ENCODE measurements at regions not wholly inside any gene's neighbourhood (a gene's known extent, or its start where the extent isn't known, plus 50 kb on each side); places are given as distances from the start of the nearest gene placed in this dataset.

DNA sequence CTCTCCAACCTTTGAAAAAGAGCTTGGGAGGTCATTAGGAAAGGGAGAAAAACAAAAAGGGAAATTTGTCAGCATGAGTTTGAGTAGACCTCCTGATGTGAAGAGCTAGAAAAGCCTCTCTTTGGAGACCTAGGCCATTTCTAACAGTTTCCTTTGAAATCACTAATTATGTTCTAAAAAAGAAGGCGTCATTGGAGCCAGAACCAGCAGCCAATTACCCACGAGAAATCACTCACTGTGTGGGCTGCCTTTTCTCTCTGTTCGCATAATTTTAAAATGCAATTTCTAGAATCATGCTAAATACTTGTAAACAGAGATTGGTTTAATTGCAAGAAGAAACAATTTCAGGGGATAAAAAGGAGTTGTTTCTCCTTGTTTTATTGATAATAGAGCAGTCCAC, 246.3 kb upstream of the GATB start:
- no peaks in the 10 kb centered on the region for H3K79me2 ChIP-seq (ENCODE audit: control insufficient read depth, insufficient read depth, low read length)
- Mint-ChIP-seq H3K27ac (no peak overlapping the region), H3K9me3 (ENCODE audit: insufficient read depth) (no peaks in the 10 kb centered on the region), H3K4me1 (peaks cover 2% of the 10 kb centered on the region), H3K4me3 (no peak overlapping the region), H3K27me3 (peaks cover 17% of the 10 kb centered on the region)
- no peaks in the 10 kb centered on the region for H3K27me3 ChIP-seq (replicated peaks in 1 of 4; ENCODE audit: control extremely low read depth in 1 of 4, control insufficient read depth in 3 of 4, insufficient read depth in 4 of 4, low read length in 3 of 4)
- DNase-seq (no peak), ATAC-seq (ENCODE audit: low read depth) (no peak)
- no peak overlapping the region for H3K4me2 ChIP-seq (replicated peaks; ENCODE audit: low read depth, low read length, poor library complexity, severe bottlenecking)
- no peak overlapping the region for H3K4me3 ChIP-seq (ENCODE audit: control extremely low read depth in 1 of 5, extremely low read depth in 1 of 5, insufficient read depth in 1 of 5, low read depth in 2 of 5, low read length in 4 of 5)
- 100% methylated on average over 1 of the region's 3 CpGs for WGBS (ENCODE audit: insufficient coverage)
- no peaks in the 10 kb centered on the region for H4K20me1 ChIP-seq (ENCODE audit: control insufficient read depth, insufficient read depth, low read length, poor library complexity, severe bottlenecking)
- no peak overlapping the region for H3K9ac ChIP-seq (ENCODE audit: low read length)
- ChIA-PET CTCF (no interaction called here), POLR2A (no interaction called here)
- no peak overlapping the region for H2AFZ ChIP-seq (ENCODE audit: insufficient read depth, low read depth, low read length, poor library complexity, severe bottlenecking)
- no peaks in the 10 kb centered on the region for H3K9me3 ChIP-seq (ENCODE audit: control extremely low read depth in 1 of 3, control insufficient read depth in 2 of 3, insufficient read depth in 1 of 3, low read length in 2 of 3)
- intact Hi-C loops (cut with micrococcal nuclease) = no loop called here
- peaks cover 0 to 3% of the 10 kb centered on the region in 2 donors for H3K4me1 ChIP-seq (ENCODE audit: control insufficient read depth in 2 of 2, insufficient read depth in 2 of 2, low read length in 2 of 2)
- TF ChIP-seq, protein P1, sequence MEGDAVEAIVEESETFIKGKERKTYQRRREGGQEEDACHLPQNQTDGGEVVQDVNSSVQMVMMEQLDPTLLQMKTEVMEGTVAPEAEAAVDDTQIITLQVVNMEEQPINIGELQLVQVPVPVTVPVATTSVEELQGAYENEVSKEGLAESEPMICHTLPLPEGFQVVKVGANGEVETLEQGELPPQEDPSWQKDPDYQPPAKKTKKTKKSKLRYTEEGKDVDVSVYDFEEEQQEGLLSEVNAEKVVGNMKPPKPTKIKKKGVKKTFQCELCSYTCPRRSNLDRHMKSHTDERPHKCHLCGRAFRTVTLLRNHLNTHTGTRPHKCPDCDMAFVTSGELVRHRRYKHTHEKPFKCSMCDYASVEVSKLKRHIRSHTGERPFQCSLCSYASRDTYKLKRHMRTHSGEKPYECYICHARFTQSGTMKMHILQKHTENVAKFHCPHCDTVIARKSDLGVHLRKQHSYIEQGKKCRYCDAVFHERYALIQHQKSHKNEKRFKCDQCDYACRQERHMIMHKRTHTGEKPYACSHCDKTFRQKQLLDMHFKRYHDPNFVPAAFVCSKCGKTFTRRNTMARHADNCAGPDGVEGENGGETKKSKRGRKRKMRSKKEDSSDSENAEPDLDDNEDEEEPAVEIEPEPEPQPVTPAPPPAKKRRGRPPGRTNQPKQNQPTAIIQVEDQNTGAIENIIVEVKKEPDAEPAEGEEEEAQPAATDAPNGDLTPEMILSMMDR (IDR thresholded peaks at IDR 0.05) = no peak
- no peak for TF ChIP-seq EZH2 (IDR thresholded peaks at IDR 0.05; ENCODE audit: borderline replicate concordance, insufficient read depth, low read depth, low read length, poor library complexity, severe bottlenecking)
- no peaks in the 10 kb centered on the region for H3K36me3 ChIP-seq (replicated peaks in 1 of 2; ENCODE audit: control extremely low read depth in 1 of 2, control insufficient read depth in 1 of 2, extremely low read depth in 1 of 2, insufficient read depth in 2 of 2, low read length in 1 of 2)
- H3K27ac ChIP-seq (ENCODE audit: low read length in 2 of 2) = no peak overlapping the region

DNA sequence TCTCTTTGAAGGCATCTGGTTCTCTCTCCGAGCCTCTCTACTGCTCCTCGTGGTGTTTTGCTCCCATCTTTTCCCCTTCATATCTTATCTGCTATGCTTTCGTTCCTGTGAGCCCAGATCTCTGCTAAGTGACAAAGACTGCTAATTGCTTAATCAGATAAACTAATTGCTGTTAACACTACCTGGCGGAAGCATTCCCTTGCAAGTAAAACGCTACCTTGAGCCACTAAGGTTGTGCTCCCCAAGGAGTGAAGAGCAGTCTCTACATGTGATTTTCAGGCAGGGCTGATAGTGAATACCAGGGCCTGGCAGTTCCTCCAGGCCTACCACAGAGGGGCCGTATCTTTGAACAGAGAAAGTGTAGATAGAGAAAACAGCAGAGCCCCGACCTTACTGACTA, 244.0 kb upstream of the GATB start:
- H3K79me2 ChIP-seq (ENCODE audit: control insufficient read depth, insufficient read depth, low read length) = no peaks in the 10 kb centered on the region
- no peak for ATAC-seq (ENCODE audit: low read depth)
- intact Hi-C loops (cut with micrococcal nuclease) = no loop called here
- Mint-ChIP-seq H3K9me3 (ENCODE audit: insufficient read depth) (no peaks in the 10 kb centered on the region), H3K4me1 (no peaks in the 10 kb centered on the region), H3K4me3 (no peak overlapping the region), H3K27me3 (peaks cover 10% of the 10 kb centered on the region), H3K27ac (no peak overlapping the region)
- H3K4me2 ChIP-seq (replicated peaks; ENCODE audit: low read depth, low read length, poor library complexity, severe bottlenecking) = no peak overlapping the region
- DNase-seq = no peak
- H3K36me3 ChIP-seq (replicated peaks in 1 of 2; ENCODE audit: control extremely low read depth in 1 of 2, control insufficient read depth in 1 of 2, extremely low read depth in 1 of 2, insufficient read depth in 2 of 2, low read length in 1 of 2) = no peaks in the 10 kb centered on the region
- CTCF ChIA-PET = interaction anchor here (0.7 kb wide), 1 partner anchor 88 kb away, joined by 3 read pairs; no protein-coding TSS in a partner anchor
- H2AFZ ChIP-seq (ENCODE audit: insufficient read depth, low read depth, low read length, poor library complexity, severe bottlenecking) = no peak overlapping the region
- no peak for TF ChIP-seq EZH2 (IDR thresholded peaks at IDR 0.05; ENCODE audit: borderline replicate concordance, insufficient read depth, low read depth, low read length, poor library complexity, severe bottlenecking)
- TF ChIP-seq, protein P1 (IDR thresholded peaks at IDR 0.05) = no peak
- no peaks in the 10 kb centered on the region for H3K27me3 ChIP-seq (replicated peaks in 1 of 4; ENCODE audit: control extremely low read depth in 1 of 4, control insufficient read depth in 3 of 4, insufficient read depth in 4 of 4, low read length in 3 of 4)
- no peak overlapping the region for H3K4me3 ChIP-seq (ENCODE audit: control extremely low read depth in 1 of 5, extremely low read depth in 1 of 5, insufficient read depth in 1 of 5, low read depth in 2 of 5, low read length in 4 of 5)
- no peaks in the 10 kb centered on the region for H3K4me1 ChIP-seq (ENCODE audit: control insufficient read depth in 2 of 2, insufficient read depth in 2 of 2, low read length in 2 of 2)
- no peaks in the 10 kb centered on the region for H3K9me3 ChIP-seq (ENCODE audit: control extremely low read depth in 1 of 3, control insufficient read depth in 2 of 3, insufficient read depth in 1 of 3, low read length in 2 of 3)
- POLR2A ChIA-PET = no interaction called here
- 91% methylated on average over 5 of the region's 7 CpGs for WGBS (ENCODE audit: insufficient coverage)
- H4K20me1 ChIP-seq (ENCODE audit: control insufficient read depth, insufficient read depth, low read length, poor library complexity, severe bottlenecking) = no peaks in the 10 kb centered on the region
- no peak overlapping the region for H3K27ac ChIP-seq (ENCODE audit: low read length in 2 of 2)
- H3K9ac ChIP-seq (ENCODE audit: low read length) = no peak overlapping the region

Measured in B cell (primary cell).